DOHH2 (cell line): ENCODE measurements at regions not wholly inside any gene's neighbourhood (a gene's known extent, or its start where the extent isn't known, plus 50 kb on each side); places are given as distances from the start of the nearest gene placed in this dataset.

Experiments
- H3F3A ChIP-seq: fragments of 200-600 bp; sonication (generic), shearing (Covaris generic); 2 replicates; pipeline ENCODE4 v1.6.0; 2016; ENCODE audit warnings: antibody characterized with exemption, mild to moderate bottlenecking; ENCODE audit not compliant: control insufficient read depth, insufficient read depth
- H3K27ac ChIP-seq: fragments of 200-600 bp; sonication (generic); 2 replicates; pipeline ENCODE4 v1.5.1; 2014; ENCODE audit warnings: low read depth, mild to moderate bottlenecking, low read length, moderate library complexity
- H3K27me3 ChIP-seq: fragments of 200-600 bp; sonication (generic); 2 replicates; pipeline ENCODE4 v1.6.1; 2014; ENCODE audit warnings: mild to moderate bottlenecking, low read length, mixed read lengths; ENCODE audit not compliant: control insufficient read depth
- H3K36me3 ChIP-seq: fragments of 200-600 bp; sonication (generic); 2 replicates; pipeline ENCODE4 v1.6.1; 2014; ENCODE audit warnings: mild to moderate bottlenecking, low read length, moderate library complexity, mixed read lengths; ENCODE audit not compliant: control insufficient read depth
- H3K4me1 ChIP-seq: fragments of 200-600 bp; sonication (generic); 2 replicates; pipeline ENCODE4 v1.6.1; 2014; ENCODE audit warnings: mild to moderate bottlenecking, low read length, mixed read lengths; ENCODE audit not compliant: control insufficient read depth
- H3K4me2 ChIP-seq: fragments of 200-600 bp; sonication (generic); 2 replicates; pipeline ENCODE4 v1.6.0; 2014; ENCODE audit warnings: mild to moderate bottlenecking, low read length, moderate library complexity
- H3K4me3 ChIP-seq: fragments of 200-600 bp; sonication (generic); 2 replicates; pipeline ENCODE4 v1.5.1; 2014; ENCODE audit warnings: mild to moderate bottlenecking, low read length, mixed read lengths
- H3K79me2 ChIP-seq: fragments of 200-600 bp; sonication (generic); 2 replicates; pipeline ENCODE4 v1.6.1; 2014; ENCODE audit warnings: mild to moderate bottlenecking, low read length, mixed read lengths; ENCODE audit not compliant: control insufficient read depth
- H3K9me2 ChIP-seq: fragments of 200-600 bp; sonication (generic); replicated peaks from 2 replicates; pipeline ENCODE4 v1.6.1; 2014; ENCODE audit warnings: mild to moderate bottlenecking, low read length, mixed read lengths; ENCODE audit not compliant: control insufficient read depth
- H3K9me3 ChIP-seq: fragments of 200-600 bp; sonication (generic); 2 replicates; pipeline ENCODE4 v1.6.1; 2014; ENCODE audit warnings: antibody characterized with exemption, low read length, mixed read lengths; ENCODE audit not compliant: control insufficient read depth, insufficient read depth
- H4K20me1 ChIP-seq: fragments of 200-600 bp; sonication (generic); 2 replicates; pipeline ENCODE4 v1.6.0; 2014; ENCODE audit warnings: low read depth, mild to moderate bottlenecking, antibody characterized with exemption, low read length, moderate library complexity; ENCODE audit not compliant: control insufficient read depth, insufficient read depth
- CTCF ChIP-seq: fragments of 200-600 bp; sonication (generic); IDR thresholded peaks from one replicate; pipeline ENCODE4 v1.5.1; 2014; ENCODE audit warnings: antibody characterized with exemption, mild to moderate bottlenecking, low read depth, low read length; ENCODE audit not compliant: poor library complexity, severe bottlenecking
- EZH2phosphoT487 ChIP-seq: fragments of 200-600 bp; sonication (generic); IDR thresholded peaks from 2 replicates; pipeline ENCODE4 v1.6.1; 2017; ENCODE audit warnings: borderline replicate concordance, mild to moderate bottlenecking, antibody characterized with exemption, low read length, moderate library complexity, mixed read lengths

- Histone ChIP-seq H3K79me2 (no peaks in the 10 kb centered on the region), H3K27ac (no peak overlapping the region), H3K9me3 (peaks cover 5% of the 10 kb centered on the region; the same call in 1 of the 2 replicates), H3K9me2 (no peaks in the 10 kb centered on the region), H3F3A (no peaks in the 10 kb centered on the region), H3K4me2 (no peak overlapping the region), H3K27me3 (no peaks in the 10 kb centered on the region), H4K20me1 (no peaks in the 10 kb centered on the region), H3K4me1 (no peaks in the 10 kb centered on the region), H3K36me3 (no peaks in the 10 kb centered on the region), H3K4me3 (no peak overlapping the region)
- no peak for TF ChIP-seq CTCF
Measured at GRCh38 chr21:23218667-23219066, 2220.5 kb downstream of the NCAM2 start.

GRCh38 chr21:23217597-23217996 lies 2219.4 kb downstream of the NCAM2 start:
- TF ChIP-seq EZH2phosphoT487 = no peak
- no peak for TF ChIP-seq CTCF
- Histone ChIP-seq H4K20me1 (no peaks in the 10 kb centered on the region), H3K79me2 (no peaks in the 10 kb centered on the region), H3F3A (no peaks in the 10 kb centered on the region), H3K4me3 (no peak overlapping the region), H3K27me3 (no peaks in the 10 kb centered on the region), H3K9me3 (peaks cover 5% of the 10 kb centered on the region; the same call in 1 of the 2 replicates), H3K36me3 (no peaks in the 10 kb centered on the region), H3K4me2 (no peak overlapping the region), H3K9me2 (no peaks in the 10 kb centered on the region), H3K4me1 (no peaks in the 10 kb centered on the region), H3K27ac (no peak overlapping the region)

- Histone ChIP-seq H4K20me1 (no peaks in the 10 kb centered on the region), H3K9me3 (peaks cover 5% of the 10 kb centered on the region; the same call in 1 of the 2 replicates), H3F3A (no peaks in the 10 kb centered on the region), H3K36me3 (no peaks in the 10 kb centered on the region), H3K27ac (no peak overlapping the region), H3K27me3 (no peaks in the 10 kb centered on the region), H3K79me2 (no peaks in the 10 kb centered on the region), H3K4me2 (no peak overlapping the region), H3K4me1 (no peaks in the 10 kb centered on the region), H3K9me2 (no peaks in the 10 kb centered on the region), H3K4me3 (no peak overlapping the region)
- TF ChIP-seq EZH2phosphoT487 = no peak
- TF ChIP-seq CTCF = no peak
Measured at GRCh38 chr21:23215261-23215660, 2217.1 kb downstream of the NCAM2 start.
